ENCODE measurements at regions not wholly inside any gene's neighbourhood (a gene's known extent, or its start where the extent isn't known, plus 50 kb on each side); places are given as distances from the start of the nearest gene placed in this dataset.

DNA sequence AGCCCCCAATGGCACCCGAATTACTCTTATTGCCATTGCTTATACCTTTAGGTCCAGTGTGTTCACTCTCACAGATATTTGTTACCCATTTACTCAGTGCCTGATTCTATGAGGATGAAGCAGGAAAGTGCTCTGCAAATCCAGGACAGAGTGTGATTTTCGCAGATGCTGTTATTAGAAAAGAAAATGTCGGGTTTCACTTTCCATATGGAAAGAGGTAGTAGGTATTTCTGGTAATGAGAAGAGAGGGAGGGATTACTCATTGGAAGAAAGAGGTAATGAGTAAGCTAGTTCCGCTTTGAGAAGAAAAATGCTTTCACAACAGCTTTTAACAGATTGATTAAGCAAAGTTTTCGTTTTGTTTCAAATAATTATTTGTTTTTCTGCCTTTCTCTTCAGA, 336.3 kb upstream of the CFAP20DC start:
- TF ChIP-seq, protein P1, sequence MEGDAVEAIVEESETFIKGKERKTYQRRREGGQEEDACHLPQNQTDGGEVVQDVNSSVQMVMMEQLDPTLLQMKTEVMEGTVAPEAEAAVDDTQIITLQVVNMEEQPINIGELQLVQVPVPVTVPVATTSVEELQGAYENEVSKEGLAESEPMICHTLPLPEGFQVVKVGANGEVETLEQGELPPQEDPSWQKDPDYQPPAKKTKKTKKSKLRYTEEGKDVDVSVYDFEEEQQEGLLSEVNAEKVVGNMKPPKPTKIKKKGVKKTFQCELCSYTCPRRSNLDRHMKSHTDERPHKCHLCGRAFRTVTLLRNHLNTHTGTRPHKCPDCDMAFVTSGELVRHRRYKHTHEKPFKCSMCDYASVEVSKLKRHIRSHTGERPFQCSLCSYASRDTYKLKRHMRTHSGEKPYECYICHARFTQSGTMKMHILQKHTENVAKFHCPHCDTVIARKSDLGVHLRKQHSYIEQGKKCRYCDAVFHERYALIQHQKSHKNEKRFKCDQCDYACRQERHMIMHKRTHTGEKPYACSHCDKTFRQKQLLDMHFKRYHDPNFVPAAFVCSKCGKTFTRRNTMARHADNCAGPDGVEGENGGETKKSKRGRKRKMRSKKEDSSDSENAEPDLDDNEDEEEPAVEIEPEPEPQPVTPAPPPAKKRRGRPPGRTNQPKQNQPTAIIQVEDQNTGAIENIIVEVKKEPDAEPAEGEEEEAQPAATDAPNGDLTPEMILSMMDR (IDR thresholded peaks at IDR 0.05): no peak
- no peak for TF ChIP-seq POLR2AphosphoS5 (IDR thresholded peaks at IDR 0.05)
- TF ChIP-seq POLR2A (IDR thresholded peaks at IDR 0.05): no peak
